PC-9 (cell line): ENCODE measurements at regions not wholly inside any gene's neighbourhood (a gene's known extent, or its start where the extent isn't known, plus 50 kb on each side); places are given as distances from the start of the nearest gene placed in this dataset.
"Not testable (repeated sequence)": the region's sequence is repeated elsewhere in the genome, so short reads cannot be mapped to it uniquely, and the experiment has no call there.

Source experiments
- BruUV-seq: library from RNA; stranded (reverse); fragments of 400-500 nt; replicated peaks from 2 replicates; lab custom pipeline; 2021; lab: Mats Ljungman, UMichigan
- CTCF ChIA-PET: fragments of 300-600 bp; sonication (Branson Sonifier 250); formaldehyde crosslinking; loops from one replicate; lab custom pipeline; 2022; ENCODE audit warnings: antibody characterized with exemption; lab: Charles Lee
- POLR2A ChIA-PET: fragments of 300-600 bp; sonication (Branson Sonifier 250); formaldehyde crosslinking; loops from one replicate; lab custom pipeline; 2022; ENCODE audit warnings: antibody characterized with exemption; ENCODE audit not compliant: unreplicated experiment; lab: Charles Lee
- DNase-seq, 2 experiments: peaks; one replicate each; pipeline versions ENCODE4 v3.0.0 to v3.0.0-alpha.2; 2015 to 2022; ENCODE audit warnings: mixed read lengths in 1 of 2
- H2AFZ ChIP-seq: fragments of 200-600 bp; sonication (generic); 2 replicates; pipeline ENCODE4 v1.8.1; 2017; ENCODE audit warnings: antibody characterized with exemption
- H3F3A ChIP-seq: fragments of 200-600 bp; sonication (generic); 2 replicates; pipeline ENCODE4 v1.8.1; 2017; ENCODE audit warnings: antibody characterized with exemption, mild to moderate bottlenecking, low read depth; ENCODE audit not compliant: insufficient read depth
- H3K27ac ChIP-seq: fragments of 200-600 bp; sonication (generic); 2 replicates; pipeline ENCODE4 v1.6.1; 2016; ENCODE audit warnings: mixed run types
- H3K27me3 ChIP-seq: fragments of 200-600 bp; sonication (generic); 2 replicates; pipeline ENCODE4 v1.6.1; 2016; ENCODE audit warnings: low read depth, mixed run types; ENCODE audit not compliant: insufficient read depth
- H3K36me3 ChIP-seq: fragments of 200-600 bp; sonication (generic); 2 replicates; pipeline ENCODE4 v1.6.1; 2016; ENCODE audit warnings: low read depth, mixed run types
- H3K4me1 ChIP-seq: fragments of 200-600 bp; sonication (generic); replicated peaks from 2 replicates; pipeline ENCODE4 v1.6.1; 2016; ENCODE audit warnings: mixed run types; ENCODE audit not compliant: insufficient read depth
- H3K4me2 ChIP-seq: fragments of 200-600 bp; sonication (generic); 2 replicates; pipeline ENCODE4 v1.6.1; 2017; ENCODE audit warnings: mixed run types
- H3K4me3 ChIP-seq: fragments of 200-600 bp; sonication (generic); 2 replicates; pipeline ENCODE4 v1.6.1; 2016; ENCODE audit warnings: mixed run types
- H3K79me2 ChIP-seq: fragments of 200-600 bp; sonication (generic); 2 replicates; pipeline ENCODE4 v1.6.1; 2017; ENCODE audit warnings: low read depth, mixed run types
- H3K9me2 ChIP-seq: fragments of 200-600 bp; sonication (generic); 2 replicates; pipeline ENCODE4 v1.8.1; 2017; ENCODE audit warnings: mild to moderate bottlenecking; ENCODE audit not compliant: insufficient read depth
- H3K9me3 ChIP-seq: fragments of 200-600 bp; sonication (generic); 2 replicates; pipeline ENCODE4 v1.8.1; 2016; ENCODE audit warnings: low read depth; ENCODE audit not compliant: insufficient read depth
- H4K20me1 ChIP-seq: fragments of 200-600 bp; sonication (generic); 2 replicates; pipeline ENCODE4 v1.8.1; 2017; ENCODE audit not compliant: insufficient read depth
- CTCF ChIP-seq: fragments of 200-600 bp; sonication (generic); conservative IDR thresholded peaks from 2 replicates; pipeline ENCODE4 v1.6.1; 2017; ENCODE audit warnings: mixed run types, antibody characterized with exemption, mild to moderate bottlenecking, moderate library complexity
- EZH2 ChIP-seq: fragments of 200-600 bp; sonication (generic); IDR thresholded peaks from 2 replicates; pipeline ENCODE4 v1.8.0; 2017; ENCODE audit warnings: antibody characterized with exemption, low read depth
- intact Hi-C: fragments of 100-400 bp; cut with micrococcal nuclease; formaldehyde crosslinking; loops from one replicate; pipeline ENCODE4 v1.10.0; 2022; ENCODE audit not compliant: unreplicated experiment

DNA sequence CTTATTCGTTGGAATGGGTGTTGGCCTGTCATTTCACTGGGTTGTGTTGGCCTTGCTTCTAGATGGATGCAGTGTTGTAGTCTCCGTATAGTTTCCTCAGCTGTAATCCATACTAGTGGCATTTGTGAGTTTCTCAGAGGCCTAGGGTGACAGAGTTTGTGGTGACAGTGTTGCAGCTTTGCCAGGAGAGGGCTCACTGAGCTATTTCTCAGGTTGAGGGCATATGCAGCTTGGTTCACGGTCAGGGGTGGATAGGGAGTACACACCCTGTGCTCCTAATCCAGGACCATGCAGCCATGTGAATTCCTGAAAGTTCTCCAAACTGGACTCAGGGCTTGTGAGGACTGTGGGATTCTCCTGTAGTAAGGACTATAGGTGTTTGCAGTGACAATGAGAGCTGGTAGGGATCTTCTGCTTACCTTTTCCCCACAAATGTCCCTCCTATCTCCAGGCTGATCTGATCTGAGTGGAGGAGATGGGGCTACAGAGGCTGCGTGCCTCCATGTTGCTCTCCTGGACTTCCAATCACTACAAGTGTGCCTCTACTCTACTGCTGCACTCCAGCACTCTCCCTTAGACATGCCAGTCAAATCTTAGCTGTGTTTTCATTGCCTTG, 229.0 kb downstream of the STK31 start:
- no peaks in the 10 kb centered on the region for H3K9me2 ChIP-seq
- ChIA-PET CTCF (interaction anchor here (0.6 to 0.8 kb wide), 2 partner anchors 648 to 1155 kb away, joined by 3 to 8 read pairs; no protein-coding TSS in a partner anchor), POLR2A (interaction anchor here (0.5 kb wide), 1 partner anchor 1164 kb away, joined by 3 read pairs; no protein-coding TSS in a partner anchor)
- TF ChIP-seq EZH2 (no peak), CTCF (peak; percentile 78)
- H3K4me2 ChIP-seq = no peak overlapping the region
- no peak overlapping the region for H2AFZ ChIP-seq
- intact Hi-C loops = loop anchor here (2.0 to 10.0 kb wide), 4 partner anchors 392 to 1160 kb away; no protein-coding TSS in a partner anchor
- no peaks in the 10 kb centered on the region for H3K36me3 ChIP-seq
- DNase-seq = peak; percentile 25 to 60
- H3K79me2 ChIP-seq = no peaks in the 10 kb centered on the region
- no peak overlapping the region for H3K27ac ChIP-seq
- H4K20me1 ChIP-seq = no peaks in the 10 kb centered on the region
- H3K4me1 ChIP-seq = peaks cover 10% of the 10 kb centered on the region; the same call in 1 of the 2 replicates
- no TSS peak for BruUV-seq
- H3F3A ChIP-seq = no peaks in the 10 kb centered on the region
- H3K4me3 ChIP-seq = no peak overlapping the region
- no peaks in the 10 kb centered on the region for H3K27me3 ChIP-seq
- 0 out of 2 replicates have a peak, but pooled peaks cover 23% of the 10 kb centered on the region for H3K9me3 ChIP-seq

- H3K79me2 ChIP-seq, H3K36me3 ChIP-seq, H4K20me1 ChIP-seq, H2AFZ ChIP-seq, DNase-seq, H3K27me3 ChIP-seq, H3K9me2 ChIP-seq, H3K27ac ChIP-seq, BruUV-seq, H3F3A ChIP-seq, H3K4me3 ChIP-seq, H3K4me2 ChIP-seq: not testable (repeated sequence)
- H3K9me3 ChIP-seq = 0 out of 2 replicates have a peak, but pooled peaks cover 23% of the 10 kb centered on the region
- POLR2A ChIA-PET = interaction anchor here (0.5 kb wide), 1 partner anchor 1164 kb away, joined by 3 read pairs; no protein-coding TSS in a partner anchor
- CTCF ChIA-PET = interaction anchor here (0.6 kb wide), 1 partner anchor 1112 kb away, joined by 10 read pairs; no protein-coding TSS in a partner anchor
- peaks cover 10% of the 10 kb centered on the region; the same call in 1 of the 2 replicates for H3K4me1 ChIP-seq
- intact Hi-C loops = loop anchor here (2.0 to 10.0 kb wide), 4 partner anchors 393 to 1159 kb away; no protein-coding TSS in a partner anchor
Observed at GRCh38 chr7:23939747-23940146, 229.7 kb downstream of the STK31 start.

- Histone ChIP-seq H4K20me1 (no peaks in the 10 kb centered on the region), H3K36me3 (no peaks in the 10 kb centered on the region), H3K27ac (no peak overlapping the region), H2AFZ (no peak overlapping the region), H3F3A (no peaks in the 10 kb centered on the region), H3K9me3 (0 out of 2 replicates have a peak, but pooled peaks cover 23% of the 10 kb centered on the region), H3K4me2 (no peak overlapping the region), H3K9me2 (no peaks in the 10 kb centered on the region), H3K79me2 (no peaks in the 10 kb centered on the region), H3K27me3 (no peaks in the 10 kb centered on the region), H3K4me3 (no peak overlapping the region), H3K4me1 (peaks cover 10% of the 10 kb centered on the region; the same call in 1 of the 2 replicates)
- intact Hi-C loops = no loop called here
- POLR2A ChIA-PET = no interaction called here
- TF ChIP-seq EZH2 (no peak), CTCF (no peak)
- no peak for DNase-seq
- CTCF ChIA-PET = no interaction called here
- no TSS peak for BruUV-seq
Observed at GRCh38 chr7:23941551-23941950, 231.5 kb downstream of the STK31 start.
